ENCODE measurements at regions not wholly inside any gene's neighbourhood (a gene's known extent, or its start where the extent isn't known, plus 50 kb on each side); places are given as distances from the start of the nearest gene placed in this dataset.

DNA sequence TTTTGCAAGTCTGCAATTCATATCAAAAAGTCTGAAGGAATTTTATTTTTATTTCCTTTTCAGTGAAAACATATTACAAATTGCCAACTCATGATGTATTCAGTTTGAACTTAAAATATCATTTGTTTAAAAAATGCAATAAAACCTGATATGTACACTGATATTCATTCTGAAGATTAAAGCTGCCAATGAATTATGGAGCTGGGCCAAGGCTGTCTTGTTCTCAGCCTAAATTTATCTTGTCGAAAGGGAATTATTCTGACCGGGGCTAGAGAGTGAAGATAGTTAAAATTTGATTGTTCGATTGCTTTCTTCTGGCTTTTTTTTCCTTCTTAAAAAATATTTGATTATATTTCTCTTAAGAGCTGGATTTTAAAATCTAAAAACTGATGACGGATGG lies 54.0 kb upstream of the RBFOX1 start:
- Histone ChIP-seq H3K36me3 (no peaks in the 10 kb centered on the region), H3K4me1 (no peaks in the 10 kb centered on the region), H3K9me3 (no peaks in the 10 kb centered on the region), H3K27ac (no peak overlapping the region), H3K27me3 (no peaks in the 10 kb centered on the region), H3K4me3 (no peak overlapping the region)
- TF ChIP-seq POLR2AphosphoS5 (IDR thresholded peaks at IDR 0.05) (no peak), POLR2A (IDR thresholded peaks at IDR 0.05) (no peak), EP300 (IDR thresholded peaks at IDR 0.05; ENCODE audit: low read depth) (no peak)
- TF ChIP-seq, protein P1, sequence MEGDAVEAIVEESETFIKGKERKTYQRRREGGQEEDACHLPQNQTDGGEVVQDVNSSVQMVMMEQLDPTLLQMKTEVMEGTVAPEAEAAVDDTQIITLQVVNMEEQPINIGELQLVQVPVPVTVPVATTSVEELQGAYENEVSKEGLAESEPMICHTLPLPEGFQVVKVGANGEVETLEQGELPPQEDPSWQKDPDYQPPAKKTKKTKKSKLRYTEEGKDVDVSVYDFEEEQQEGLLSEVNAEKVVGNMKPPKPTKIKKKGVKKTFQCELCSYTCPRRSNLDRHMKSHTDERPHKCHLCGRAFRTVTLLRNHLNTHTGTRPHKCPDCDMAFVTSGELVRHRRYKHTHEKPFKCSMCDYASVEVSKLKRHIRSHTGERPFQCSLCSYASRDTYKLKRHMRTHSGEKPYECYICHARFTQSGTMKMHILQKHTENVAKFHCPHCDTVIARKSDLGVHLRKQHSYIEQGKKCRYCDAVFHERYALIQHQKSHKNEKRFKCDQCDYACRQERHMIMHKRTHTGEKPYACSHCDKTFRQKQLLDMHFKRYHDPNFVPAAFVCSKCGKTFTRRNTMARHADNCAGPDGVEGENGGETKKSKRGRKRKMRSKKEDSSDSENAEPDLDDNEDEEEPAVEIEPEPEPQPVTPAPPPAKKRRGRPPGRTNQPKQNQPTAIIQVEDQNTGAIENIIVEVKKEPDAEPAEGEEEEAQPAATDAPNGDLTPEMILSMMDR (IDR thresholded peaks at IDR 0.05) = no peak
- no peak for DNase-seq
- intact Hi-C loops (cut with DNase I; ENCODE audit: low total_unique reads) (no loop called here), in situ Hi-C loops (cut with MboI; ENCODE audit: low pct_ligation_motif_present in 1 of 4, low pct_unique_long_range_greater_than_20kb in 1 of 4, low sequenced_read_pairs in 3 of 4) (no loop called here)
- 85 to 93% methylated on average over 4 of the region's 4 CpGs for WGBS, 2 donors (ENCODE audit: low coverage in 1 of 2)

DNA sequence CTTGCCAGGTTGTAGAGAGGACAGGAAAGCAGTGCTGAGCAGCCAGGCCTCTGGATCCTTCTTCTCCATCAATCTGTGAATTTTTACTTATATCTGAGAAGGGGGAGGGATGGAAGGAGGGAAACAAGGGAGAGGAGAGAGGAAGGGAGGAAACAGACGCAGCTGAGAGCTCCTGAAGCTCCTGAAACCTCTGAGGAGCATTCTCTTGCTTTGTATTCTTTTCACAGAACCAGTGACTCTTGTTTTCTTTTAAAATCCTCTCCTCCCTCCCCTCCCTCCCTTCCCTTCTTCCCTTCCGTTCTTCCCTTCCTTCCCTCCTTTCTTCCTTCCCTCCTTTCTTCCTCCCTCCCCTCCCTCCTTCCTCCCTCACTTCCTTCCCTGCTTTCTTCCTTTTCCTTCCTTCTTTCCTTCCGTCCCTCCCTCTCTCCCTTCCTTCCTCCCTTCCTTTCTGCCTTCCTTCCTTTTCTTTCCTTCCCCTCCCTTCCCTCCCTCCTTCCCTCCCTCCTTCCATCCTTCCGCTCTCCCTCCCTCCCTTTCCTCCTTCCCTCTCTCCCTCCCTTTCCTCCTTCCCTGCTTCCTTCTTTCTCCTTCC lies 60.0 kb upstream of the RBFOX1 start:
- in situ Hi-C loops (cut with MboI; ENCODE audit: low pct_ligation_motif_present in 1 of 4, low pct_unique_long_range_greater_than_20kb in 1 of 4, low sequenced_read_pairs in 3 of 4) (no loop called here), intact Hi-C loops (cut with DNase I; ENCODE audit: low total_unique reads) (no loop called here)
- no peak for DNase-seq
- WGBS, 2 donors (ENCODE audit: low coverage in 1 of 2) = 62 to 67% methylated on average over 4 of the region's 4 CpGs
- H3K4me3 ChIP-seq = no peak overlapping the region
- H3K36me3 ChIP-seq = no peaks in the 10 kb centered on the region
- H3K27ac ChIP-seq = no peak overlapping the region
- H3K27me3 ChIP-seq = no peaks in the 10 kb centered on the region
- H3K9me3 ChIP-seq = no peaks in the 10 kb centered on the region
- TF ChIP-seq POLR2A (IDR thresholded peaks at IDR 0.05) (no peak), POLR2AphosphoS5 (IDR thresholded peaks at IDR 0.05) (no peak), EP300 (IDR thresholded peaks at IDR 0.05; ENCODE audit: low read depth) (no peak)
- TF ChIP-seq, protein P1 (IDR thresholded peaks at IDR 0.05) = no peak
- H3K4me1 ChIP-seq = no peaks in the 10 kb centered on the region

DNA sequence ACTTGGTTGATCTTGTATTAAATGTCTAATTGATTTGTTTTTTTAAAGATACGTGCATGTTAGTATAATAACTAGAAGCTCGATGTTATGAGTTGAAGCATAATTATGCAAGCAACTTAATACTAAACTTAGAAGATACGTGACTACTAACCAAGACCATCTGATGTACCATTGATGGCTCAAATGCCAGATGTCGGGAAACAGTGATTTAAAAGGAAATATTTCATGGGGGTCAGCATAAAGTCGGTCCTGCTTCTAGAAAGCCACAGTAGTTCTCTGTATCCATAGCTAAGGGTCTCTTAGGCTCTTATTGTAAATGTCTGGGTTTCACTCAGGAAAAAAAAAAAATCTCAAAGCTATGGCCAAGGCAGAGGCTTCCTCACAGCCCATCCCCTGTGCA lies 61.2 kb upstream of the RBFOX1 start:
- 75 to 78% methylated on average over 5 of the region's 5 CpGs for WGBS, 2 donors (ENCODE audit: low coverage in 1 of 2)

DNA sequence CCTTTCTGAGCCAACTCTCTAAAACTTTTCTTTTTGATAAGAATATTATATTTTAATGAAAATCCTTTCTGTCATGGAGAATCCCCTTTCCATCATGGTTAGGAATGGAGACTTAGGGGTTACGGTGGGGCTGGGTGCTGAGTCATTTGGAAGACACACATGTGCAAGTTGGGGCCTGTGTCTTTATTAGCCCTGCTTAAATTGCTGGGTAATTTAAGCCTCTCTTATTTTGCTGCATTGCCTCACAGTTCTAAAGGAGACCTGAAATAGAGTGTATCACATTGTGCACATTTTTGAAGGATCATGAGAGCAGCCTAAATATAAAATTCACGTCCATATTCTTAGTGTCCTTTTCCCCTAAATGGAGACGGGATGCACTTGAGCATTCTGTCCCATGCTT lies 61.8 kb upstream of the RBFOX1 start:
- 68 to 77% methylated on average over 2 to 3 of the region's 3 CpGs for WGBS, 2 donors (ENCODE audit: low coverage in 1 of 2)

More for the DNA sequence above, 61.2 kb upstream of the RBFOX1 start:
- no peaks in the 10 kb centered on the region for H3K4me1 ChIP-seq
- no peak overlapping the region for H3K27ac ChIP-seq
- no peaks in the 10 kb centered on the region for H3K9me3 ChIP-seq
- intact Hi-C loops (cut with DNase I; ENCODE audit: low total_unique reads) (no loop called here), in situ Hi-C loops (cut with MboI; ENCODE audit: low pct_ligation_motif_present in 1 of 4, low pct_unique_long_range_greater_than_20kb in 1 of 4, low sequenced_read_pairs in 3 of 4) (no loop called here)
- DNase-seq = no peak
- H3K27me3 ChIP-seq = no peaks in the 10 kb centered on the region
- no peak overlapping the region for H3K4me3 ChIP-seq
- H3K36me3 ChIP-seq = no peaks in the 10 kb centered on the region
- TF ChIP-seq POLR2A (IDR thresholded peaks at IDR 0.05) (no peak), POLR2AphosphoS5 (IDR thresholded peaks at IDR 0.05) (no peak), EP300 (IDR thresholded peaks at IDR 0.05; ENCODE audit: low read depth) (no peak)
- TF ChIP-seq, protein P1 (IDR thresholded peaks at IDR 0.05) = no peak

More for the DNA sequence above, 61.8 kb upstream of the RBFOX1 start:
- in situ Hi-C loops (cut with MboI; ENCODE audit: low pct_ligation_motif_present in 1 of 4, low pct_unique_long_range_greater_than_20kb in 1 of 4, low sequenced_read_pairs in 3 of 4) (no loop called here), intact Hi-C loops (cut with DNase I; ENCODE audit: low total_unique reads) (no loop called here)
- no peak for DNase-seq
- H3K27ac ChIP-seq = no peak overlapping the region
- TF ChIP-seq POLR2A (IDR thresholded peaks at IDR 0.05) = no peak
- TF ChIP-seq POLR2AphosphoS5 (IDR thresholded peaks at IDR 0.05) = no peak
- TF ChIP-seq EP300 (IDR thresholded peaks at IDR 0.05; ENCODE audit: low read depth) = no peak
- TF ChIP-seq, protein P1 (IDR thresholded peaks at IDR 0.05) = no peak
- H3K27me3 ChIP-seq = no peaks in the 10 kb centered on the region
- no peaks in the 10 kb centered on the region for H3K4me1 ChIP-seq
- H3K36me3 ChIP-seq = no peaks in the 10 kb centered on the region
- H3K9me3 ChIP-seq = no peaks in the 10 kb centered on the region
- no peak overlapping the region for H3K4me3 ChIP-seq

All from transverse colon (tissue), 4 donors.